ENCODE measurements at regions not wholly inside any gene's neighbourhood (a gene's known extent, or its start where the extent isn't known, plus 50 kb on each side); places are given as distances from the start of the nearest gene placed in this dataset.

- Histone ChIP-seq H3K9me3 (ENCODE audit: control insufficient read depth, low read length) (no peaks in the 10 kb centered on the region), H3K36me3 (ENCODE audit: control insufficient read depth, insufficient read depth, low read length) (no peaks in the 10 kb centered on the region), H3K4me1 (ENCODE audit: control insufficient read depth, insufficient read depth, low read length) (peaks cover 3% of the 10 kb centered on the region), H3K4me3 (ENCODE audit: low read length) (no peak overlapping the region), H3K27me3 (ENCODE audit: control insufficient read depth, insufficient read depth, low read length, poor library complexity, severe bottlenecking) (no peaks in the 10 kb centered on the region), H3K27ac (ENCODE audit: low read depth, low read length) (no peak overlapping the region), H3K9ac (ENCODE audit: extremely low read depth, low read length, poor library complexity, severe bottlenecking) (no peak overlapping the region)
- Mint-ChIP-seq H3K27ac (no peak overlapping the region), H3K4me3 (no peak overlapping the region), H3K4me1 (peaks cover 10% of the 10 kb centered on the region), H3K27me3 (ENCODE audit: insufficient read depth) (no peaks in the 10 kb centered on the region), H3K36me3 (ENCODE audit: low read depth) (no peaks in the 10 kb centered on the region), H3K9me3 (no peaks in the 10 kb centered on the region)
- no peak for DNase-seq
- 55 to 95% methylated on average over 2 to 3 of the region's 3 CpGs for WGBS, 2 experiments (ENCODE audit: insufficient coverage in 1 of 2, insufficient read length in 1 of 2)
- TF ChIP-seq, protein P1, sequence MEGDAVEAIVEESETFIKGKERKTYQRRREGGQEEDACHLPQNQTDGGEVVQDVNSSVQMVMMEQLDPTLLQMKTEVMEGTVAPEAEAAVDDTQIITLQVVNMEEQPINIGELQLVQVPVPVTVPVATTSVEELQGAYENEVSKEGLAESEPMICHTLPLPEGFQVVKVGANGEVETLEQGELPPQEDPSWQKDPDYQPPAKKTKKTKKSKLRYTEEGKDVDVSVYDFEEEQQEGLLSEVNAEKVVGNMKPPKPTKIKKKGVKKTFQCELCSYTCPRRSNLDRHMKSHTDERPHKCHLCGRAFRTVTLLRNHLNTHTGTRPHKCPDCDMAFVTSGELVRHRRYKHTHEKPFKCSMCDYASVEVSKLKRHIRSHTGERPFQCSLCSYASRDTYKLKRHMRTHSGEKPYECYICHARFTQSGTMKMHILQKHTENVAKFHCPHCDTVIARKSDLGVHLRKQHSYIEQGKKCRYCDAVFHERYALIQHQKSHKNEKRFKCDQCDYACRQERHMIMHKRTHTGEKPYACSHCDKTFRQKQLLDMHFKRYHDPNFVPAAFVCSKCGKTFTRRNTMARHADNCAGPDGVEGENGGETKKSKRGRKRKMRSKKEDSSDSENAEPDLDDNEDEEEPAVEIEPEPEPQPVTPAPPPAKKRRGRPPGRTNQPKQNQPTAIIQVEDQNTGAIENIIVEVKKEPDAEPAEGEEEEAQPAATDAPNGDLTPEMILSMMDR (conservative IDR thresholded peaks at IDR 0.05), result no peak
These were observed 363.2 kb downstream of the GALC start for GRCh38 chr14:87629788-87630187.

DNA sequence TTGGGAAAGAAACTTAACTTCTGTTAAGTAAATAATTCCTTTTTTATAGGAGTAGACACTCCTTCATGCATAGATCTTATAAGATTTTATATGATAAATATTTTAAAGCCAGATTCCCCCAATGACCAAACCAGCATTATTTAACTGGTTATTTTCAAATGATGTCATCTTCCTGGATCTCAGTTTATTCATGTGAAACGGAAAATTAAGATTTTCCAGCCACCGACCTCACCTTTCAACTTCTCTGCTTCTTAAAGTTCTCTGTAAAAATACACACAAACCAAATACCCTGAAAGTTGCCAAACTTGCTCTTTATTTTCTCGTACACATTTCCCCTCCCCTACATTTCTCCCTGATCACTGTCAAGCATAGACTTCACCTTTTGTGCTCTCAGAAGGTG lies 364.2 kb downstream of the GALC start:
- no peaks in the 10 kb centered on the region for H3K27me3 ChIP-seq (ENCODE audit: control insufficient read depth, insufficient read depth, low read length, poor library complexity, severe bottlenecking)
- H3K36me3 Mint-ChIP-seq (ENCODE audit: low read depth), result no peaks in the 10 kb centered on the region
- whole genome bisulfite sequencing, 2 experiments (ENCODE audit: insufficient coverage in 1 of 2, insufficient read length in 1 of 2), result 72 to 87% methylated on average over 3 of the region's 3 CpGs
- no peak overlapping the region for H3K4me3 Mint-ChIP-seq
- no peak overlapping the region for H3K27ac Mint-ChIP-seq
- H3K9ac ChIP-seq (ENCODE audit: extremely low read depth, low read length, poor library complexity, severe bottlenecking), result no peak overlapping the region
- H3K4me3 ChIP-seq (ENCODE audit: low read length), result no peak overlapping the region
- TF ChIP-seq, protein P1 (conservative IDR thresholded peaks at IDR 0.05), result no peak
- no peak overlapping the region for H3K27ac ChIP-seq (ENCODE audit: low read depth, low read length)
- H3K9me3 Mint-ChIP-seq, result no peaks in the 10 kb centered on the region
- H3K27me3 Mint-ChIP-seq (ENCODE audit: insufficient read depth), result no peaks in the 10 kb centered on the region
- no peak for DNase-seq
- H3K9me3 ChIP-seq (ENCODE audit: control insufficient read depth, low read length), result no peaks in the 10 kb centered on the region
- no peaks in the 10 kb centered on the region for H3K36me3 ChIP-seq (ENCODE audit: control insufficient read depth, insufficient read depth, low read length)
- H3K4me1 ChIP-seq (ENCODE audit: control insufficient read depth, insufficient read depth, low read length), result peaks cover 3% of the 10 kb centered on the region
- H3K4me1 Mint-ChIP-seq, result peaks cover 10% of the 10 kb centered on the region

GRCh38 chr14:87628129-87628528 lies 364.9 kb downstream of the GALC start:
- H3K4me3 ChIP-seq (ENCODE audit: low read length), result no peak overlapping the region
- DNase-seq, result no peak
- peaks cover 3% of the 10 kb centered on the region for H3K4me1 ChIP-seq (ENCODE audit: control insufficient read depth, insufficient read depth, low read length)
- no peaks in the 10 kb centered on the region for H3K36me3 Mint-ChIP-seq (ENCODE audit: low read depth)
- no peaks in the 10 kb centered on the region for H3K36me3 ChIP-seq (ENCODE audit: control insufficient read depth, insufficient read depth, low read length)
- no peak overlapping the region for H3K4me3 Mint-ChIP-seq
- no peak overlapping the region for H3K27ac Mint-ChIP-seq
- H3K27me3 Mint-ChIP-seq (ENCODE audit: insufficient read depth), result no peaks in the 10 kb centered on the region
- H3K27ac ChIP-seq (ENCODE audit: low read depth, low read length), result peak overlapping the region; percentile 26
- TF ChIP-seq, protein P1 (conservative IDR thresholded peaks at IDR 0.05), result no peak
- peaks cover 5% of the 10 kb centered on the region for H3K4me1 Mint-ChIP-seq
- no peak overlapping the region for H3K9ac ChIP-seq (ENCODE audit: extremely low read depth, low read length, poor library complexity, severe bottlenecking)
- H3K9me3 Mint-ChIP-seq, result peaks cover 3% of the 10 kb centered on the region
- H3K9me3 ChIP-seq (ENCODE audit: control insufficient read depth, low read length), result peaks cover 6% of the 10 kb centered on the region
- H3K27me3 ChIP-seq (ENCODE audit: control insufficient read depth, insufficient read depth, low read length, poor library complexity, severe bottlenecking), result no peaks in the 10 kb centered on the region

Measured in endodermal cell (in vitro differentiated cells).